GM12872 (cell line): ENCODE measurements at regions not wholly inside any gene's neighbourhood (a gene's known extent, or its start where the extent isn't known, plus 50 kb on each side); places are given as distances from the start of the nearest gene placed in this dataset.

Source experiments
- CTCF ChIP-seq: IDR thresholded peaks from 3 replicates; pipeline ENCODE4 v1.5.1; 2011; ENCODE audit warnings: low read depth, mild to moderate bottlenecking, low read length, moderate library complexity; ENCODE audit not compliant: insufficient read depth

DNA sequence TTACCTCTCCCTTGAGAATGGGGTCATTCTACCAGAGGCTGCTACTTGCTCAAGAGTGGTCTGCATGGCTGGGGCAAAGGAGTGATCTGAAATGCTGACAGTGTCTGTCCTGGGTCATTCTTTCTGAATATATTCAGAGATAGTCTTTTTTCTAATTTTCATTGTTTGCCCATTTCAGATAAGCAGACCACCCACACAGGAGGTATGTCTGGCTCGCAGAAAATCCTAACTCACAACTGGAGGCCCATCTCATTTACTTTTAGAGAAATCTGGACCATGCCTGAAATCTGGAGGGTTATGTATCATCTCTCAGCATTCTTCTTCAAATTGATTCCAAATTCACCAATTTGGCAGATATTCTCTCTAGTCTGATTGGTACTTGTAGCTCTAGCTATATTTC, 227.6 kb downstream of the SEC61B start:
- no peak for TF ChIP-seq CTCF

- no peak for TF ChIP-seq CTCF
These were observed 229.1 kb downstream of the SEC61B start for GRCh38 chr9:99451112-99451606.

GRCh38 chr9:99457406-99457805, 235.3 kb downstream of the SEC61B start:
- TF ChIP-seq CTCF, result no peak

DNA sequence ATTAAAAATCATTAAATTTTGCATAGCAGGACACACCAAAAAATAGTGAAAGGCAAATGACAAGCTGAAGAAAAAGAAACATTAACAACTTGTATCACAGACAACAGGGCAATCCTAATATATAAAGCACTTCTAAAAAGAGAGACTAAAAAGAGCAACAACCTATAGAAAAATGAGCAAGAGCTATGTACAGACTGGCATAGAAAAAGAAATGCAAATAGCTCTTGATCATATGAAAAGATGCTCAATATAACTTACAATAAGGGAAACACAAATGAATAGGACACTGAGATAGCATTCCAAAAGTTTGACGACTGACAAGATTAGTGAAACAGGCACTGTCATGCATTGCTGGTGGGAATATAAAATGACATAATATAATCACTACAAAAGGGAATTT, 235.9 kb downstream of the SEC61B start:
- no peak for TF ChIP-seq CTCF

GRCh38 chr9:99459919-99460318, 237.8 kb downstream of the SEC61B start:
- no peak for TF ChIP-seq CTCF

DNA sequence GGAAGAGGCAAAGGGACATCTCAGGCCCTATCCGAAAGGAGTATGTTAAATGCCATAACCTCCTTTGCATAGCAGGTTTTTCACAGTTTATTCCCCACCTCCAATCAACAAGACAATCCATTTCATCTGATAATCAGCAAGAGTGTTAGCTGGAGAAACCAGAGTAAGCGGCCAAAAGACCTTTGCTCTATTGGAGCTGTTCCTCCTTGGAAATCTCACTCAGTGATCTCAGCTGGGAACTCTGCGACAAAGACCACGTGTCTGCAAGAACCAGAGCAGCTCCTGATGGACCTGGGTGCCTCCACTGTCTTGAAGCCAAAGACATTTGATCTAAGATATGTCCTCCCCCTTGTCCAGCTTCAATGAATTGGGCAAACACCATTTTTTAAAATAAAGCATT, 241.0 kb downstream of the SEC61B start:
- TF ChIP-seq CTCF, result no peak

DNA sequence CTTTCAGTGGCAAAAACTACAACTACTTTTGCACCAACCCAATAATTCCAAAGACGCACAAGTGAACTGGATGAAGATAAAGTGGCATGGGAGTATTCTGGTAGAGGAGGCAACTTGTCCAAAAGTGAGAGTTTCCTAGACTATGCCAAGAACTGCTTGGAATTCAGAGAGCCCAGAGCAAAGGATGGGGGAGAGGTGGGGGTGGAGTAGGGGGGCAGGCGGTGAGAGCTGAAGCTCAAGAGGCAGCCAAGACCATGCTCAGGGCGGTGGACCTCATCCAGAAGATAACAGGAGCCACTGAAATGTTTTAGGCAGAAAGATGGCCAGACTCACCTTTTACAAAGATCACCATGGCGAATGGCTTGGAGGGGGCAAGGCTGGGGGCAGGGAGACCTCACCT, 242.5 kb downstream of the SEC61B start:
- TF ChIP-seq CTCF, result no peak
